Panc1 (cell line): ENCODE measurements at regions not wholly inside any gene's neighbourhood (a gene's known extent, or its start where the extent isn't known, plus 50 kb on each side); places are given as distances from the start of the nearest gene placed in this dataset.

Experiments
- ATAC-seq: fragments of 200-7000 bp; cut with Tn5 transposase; 2 replicates; pipeline ENCODE4 v1.9.1; 2020; ENCODE audit warnings: mild to moderate bottlenecking, moderate library complexity
- BruUV-seq: library from RNA; stranded (reverse); fragments of 400-500 nt; replicated peaks from 2 replicates; lab custom pipeline; 2021; lab: Mats Ljungman, UMichigan
- CTCF ChIA-PET: fragments of 300-600 bp; sonication (Branson Sonifier 250); formaldehyde crosslinking; loops from one replicate; lab custom pipeline; 2022; ENCODE audit warnings: antibody characterized with exemption; lab: Charles Lee
- POLR2A ChIA-PET: fragments of 300-600 bp; sonication (Branson Sonifier 250); formaldehyde crosslinking; loops from one replicate; lab custom pipeline; 2022; ENCODE audit warnings: antibody characterized with exemption; lab: Charles Lee
- DNase-seq: peaks from one replicate; pipeline ENCODE4 v3.0.0-alpha.2; 2010; ENCODE audit warnings: low read depth, low spot score
- H3K27ac ChIP-seq: 2 replicates; pipeline ENCODE4 v1.5.1; 2011; ENCODE audit warnings: mild to moderate bottlenecking, low read length, inconsistent platforms
- H3K27me3 ChIP-seq: fragments of 200-500 bp; sonication (Bioruptor generic); 2 replicates; pipeline ENCODE4 v1.6.0; 2014; ENCODE audit warnings: low read length, inconsistent platforms; ENCODE audit not compliant: control insufficient read depth, insufficient read depth
- H3K36me3 ChIP-seq: fragments of 200-500 bp; sonication (Bioruptor generic); 2 replicates; pipeline ENCODE4 v1.5.1; 2014; ENCODE audit warnings: inconsistent platforms, mild to moderate bottlenecking, low read length, moderate library complexity; ENCODE audit not compliant: control insufficient read depth, insufficient read depth
- H3K4me1 ChIP-seq: 2 replicates; pipeline ENCODE4 v1.5.1; 2011; ENCODE audit warnings: inconsistent platforms, mild to moderate bottlenecking, low read length, moderate library complexity; ENCODE audit not compliant: control insufficient read depth, insufficient read depth
- H3K4me3 ChIP-seq, 2 experiments: 2 replicates each; pipeline ENCODE4 v1.5.1; 2011 to 2012; ENCODE audit warnings: low read depth in 2 of 2, low read length in 2 of 2, mild to moderate bottlenecking in 2 of 2, inconsistent platforms in 1 of 2, moderate library complexity in 1 of 2
- H3K9me3 ChIP-seq: fragments of 200-500 bp; sonication (Bioruptor generic); 2 replicates; pipeline ENCODE4 v1.5.1; 2014; ENCODE audit warnings: low read depth, mild to moderate bottlenecking, inconsistent platforms, low read length, moderate library complexity; ENCODE audit not compliant: control insufficient read depth, insufficient read depth
- CTCF ChIP-seq: fragments of 450-650 bp; IDR thresholded peaks from 2 replicates; pipeline ENCODE4 v1.5.1; 2017; ENCODE audit warnings: mild to moderate bottlenecking
- POLR2AphosphoS5 ChIP-seq: IDR thresholded peaks from 2 replicates; pipeline ENCODE4 v1.6.1; 2012; ENCODE audit warnings: mild to moderate bottlenecking, low read depth, low read length, moderate library complexity
- SIN3A ChIP-seq: IDR thresholded peaks from 2 replicates; pipeline ENCODE4 v1.6.1; 2012; ENCODE audit warnings: low read depth, mild to moderate bottlenecking, low read length, moderate library complexity, borderline replicate concordance; ENCODE audit not compliant: insufficient read depth
- TCF7L2 ChIP-seq: IDR thresholded peaks from 2 replicates; pipeline ENCODE4 v1.6.1; 2011; ENCODE audit warnings: mild to moderate bottlenecking, low read depth, low read length, inconsistent platforms
- in situ Hi-C: cut with HindIII; loops from 2 replicates; pipeline ENCODE4 v1.10.0; 2016; ENCODE audit warnings: low sequenced_read_pairs, low pct_unique_long_range_greater_than_20kb
- intact Hi-C: fragments of 100-400 bp; cut with micrococcal nuclease; formaldehyde crosslinking; loops from one replicate; pipeline ENCODE4 v1.10.0; 2022; ENCODE audit not compliant: unreplicated experiment
- TF ChIP-seq, protein P1 (sequence below), 2 experiments: IDR thresholded peaks; 2 replicates each; pipeline ENCODE4 v1.6.1; 2011 to 2012; ENCODE audit warnings: low read depth in 2 of 2, control low read depth in 1 of 2, low read length in 1 of 2, mild to moderate bottlenecking in 1 of 2, moderate library complexity in 1 of 2; ENCODE audit not compliant: insufficient read depth in 1 of 2

DNA sequence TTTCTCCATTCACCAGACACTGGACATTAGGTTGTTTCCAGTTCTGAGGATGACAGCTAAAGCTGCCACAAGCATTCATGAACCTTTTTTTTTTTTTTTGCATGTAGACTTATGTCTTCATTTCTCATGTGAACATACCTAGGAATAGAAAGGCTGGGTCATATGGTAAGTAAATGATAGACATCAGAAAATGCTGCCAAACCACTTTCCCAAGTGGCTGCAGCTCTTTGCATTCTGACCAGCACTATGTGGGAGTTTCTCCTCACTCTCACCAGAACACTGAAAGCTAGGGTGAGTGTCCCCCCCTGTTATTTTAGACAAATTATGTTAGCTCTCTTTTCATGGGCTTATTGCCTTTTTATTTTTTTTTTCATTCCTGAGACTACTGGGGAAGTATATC, 197.5 kb downstream of the OTOR start:
- Histone ChIP-seq H3K27me3 (no peaks in the 10 kb centered on the region), H3K9me3 (no peaks in the 10 kb centered on the region), H3K4me3 (no peak overlapping the region), H3K27ac (no peak overlapping the region), H3K4me1 (no peaks in the 10 kb centered on the region), H3K36me3 (no peaks in the 10 kb centered on the region)
- ChIA-PET POLR2A (no interaction called here), CTCF (interaction anchor here (0.6 kb wide), 1 partner anchor 100 kb away, joined by 3 read pairs; no protein-coding TSS in a partner anchor)
- intact Hi-C loops = no loop called here
- no peak for ATAC-seq
- DNase-seq = no peak
- TF ChIP-seq, protein P1, sequence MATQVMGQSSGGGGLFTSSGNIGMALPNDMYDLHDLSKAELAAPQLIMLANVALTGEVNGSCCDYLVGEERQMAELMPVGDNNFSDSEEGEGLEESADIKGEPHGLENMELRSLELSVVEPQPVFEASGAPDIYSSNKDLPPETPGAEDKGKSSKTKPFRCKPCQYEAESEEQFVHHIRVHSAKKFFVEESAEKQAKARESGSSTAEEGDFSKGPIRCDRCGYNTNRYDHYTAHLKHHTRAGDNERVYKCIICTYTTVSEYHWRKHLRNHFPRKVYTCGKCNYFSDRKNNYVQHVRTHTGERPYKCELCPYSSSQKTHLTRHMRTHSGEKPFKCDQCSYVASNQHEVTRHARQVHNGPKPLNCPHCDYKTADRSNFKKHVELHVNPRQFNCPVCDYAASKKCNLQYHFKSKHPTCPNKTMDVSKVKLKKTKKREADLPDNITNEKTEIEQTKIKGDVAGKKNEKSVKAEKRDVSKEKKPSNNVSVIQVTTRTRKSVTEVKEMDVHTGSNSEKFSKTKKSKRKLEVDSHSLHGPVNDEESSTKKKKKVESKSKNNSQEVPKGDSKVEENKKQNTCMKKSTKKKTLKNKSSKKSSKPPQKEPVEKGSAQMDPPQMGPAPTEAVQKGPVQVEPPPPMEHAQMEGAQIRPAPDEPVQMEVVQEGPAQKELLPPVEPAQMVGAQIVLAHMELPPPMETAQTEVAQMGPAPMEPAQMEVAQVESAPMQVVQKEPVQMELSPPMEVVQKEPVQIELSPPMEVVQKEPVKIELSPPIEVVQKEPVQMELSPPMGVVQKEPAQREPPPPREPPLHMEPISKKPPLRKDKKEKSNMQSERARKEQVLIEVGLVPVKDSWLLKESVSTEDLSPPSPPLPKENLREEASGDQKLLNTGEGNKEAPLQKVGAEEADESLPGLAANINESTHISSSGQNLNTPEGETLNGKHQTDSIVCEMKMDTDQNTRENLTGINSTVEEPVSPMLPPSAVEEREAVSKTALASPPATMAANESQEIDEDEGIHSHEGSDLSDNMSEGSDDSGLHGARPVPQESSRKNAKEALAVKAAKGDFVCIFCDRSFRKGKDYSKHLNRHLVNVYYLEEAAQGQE (IDR thresholded peaks at IDR 0.05; ENCODE audit: insufficient read depth in 1 of 2, low read depth in 2 of 2, low read length in 1 of 2) = no peak
- TF ChIP-seq TCF7L2 = no peak
- TF ChIP-seq SIN3A = no peak
- no peak for TF ChIP-seq POLR2AphosphoS5
- TF ChIP-seq CTCF = no peak
- BruUV-seq = no TSS peak
- in situ Hi-C loops = no loop called here

DNA sequence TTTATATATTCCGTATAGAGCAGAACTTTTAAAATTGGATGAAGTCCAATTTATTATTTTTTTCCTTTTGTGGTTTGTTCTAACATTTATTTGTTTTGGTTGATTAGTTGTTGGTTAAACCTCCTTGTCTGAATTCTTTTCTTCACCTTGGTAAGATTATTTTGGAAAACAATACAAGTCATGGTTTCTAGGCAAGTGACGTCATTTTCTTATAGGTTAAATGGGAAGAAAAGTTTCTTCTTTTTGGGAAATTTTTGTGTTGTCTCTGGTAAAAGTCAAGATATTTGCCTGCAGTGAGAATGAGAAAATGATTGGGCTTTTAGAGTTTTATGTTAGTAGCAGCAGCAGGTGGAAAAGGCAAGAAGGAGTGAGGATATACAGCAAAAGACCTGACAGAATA, 197.9 kb downstream of the OTOR start:
- Histone ChIP-seq H3K4me1 (no peaks in the 10 kb centered on the region), H3K36me3 (no peaks in the 10 kb centered on the region), H3K4me3 (no peak overlapping the region), H3K27me3 (no peaks in the 10 kb centered on the region), H3K27ac (no peak overlapping the region), H3K9me3 (no peaks in the 10 kb centered on the region)
- no peak for TF ChIP-seq CTCF
- TF ChIP-seq POLR2AphosphoS5 = no peak
- TF ChIP-seq SIN3A = no peak
- TF ChIP-seq TCF7L2 = no peak
- TF ChIP-seq, protein P1 (IDR thresholded peaks at IDR 0.05; ENCODE audit: insufficient read depth in 1 of 2, low read depth in 2 of 2, low read length in 1 of 2) = no peak
- in situ Hi-C loops = no loop called here
- ATAC-seq (no peak), DNase-seq (no peak)
- intact Hi-C loops = no loop called here
- ChIA-PET CTCF (interaction anchor here (0.6 kb wide), 1 partner anchor 99 kb away, joined by 3 read pairs; no protein-coding TSS in a partner anchor), POLR2A (no interaction called here)
- no TSS peak for BruUV-seq
